Gastrocnemius medialis (tissue), 4 donors: ENCODE measurements at regions not wholly inside any gene's neighbourhood (a gene's known extent, or its start where the extent isn't known, plus 50 kb on each side); places are given as distances from the start of the nearest gene placed in this dataset.

Experiments
- CTCF ChIP-seq, 5 experiments: fragments of 450-650 bp in 3 of 5; fragments of 200-600 bp in 2 of 5; sonication (generic) in 2 of 5; IDR thresholded peaks in 4 of 5; conservative IDR thresholded peaks in 1 of 5; 1 replicate in 4 of 5; 2 replicates in 1 of 5; pipeline ENCODE4 v1.5.1; 2016 to 2019; ENCODE audit warnings: antibody characterized with exemption in 5 of 5, mild to moderate bottlenecking in 3 of 5, moderate library complexity in 3 of 5
- POLR2A ChIP-seq, 2 donors: fragments of 450-650 bp; IDR thresholded peaks; one replicate each; pipeline ENCODE4 v1.6.1; 2017; ENCODE audit warnings: antibody characterized with exemption in 2 of 2, mild to moderate bottlenecking in 2 of 2, moderate library complexity in 2 of 2

- TF ChIP-seq CTCF (IDR thresholded peaks at IDR 0.05 in 4 of 5, conservative IDR thresholded peaks at IDR 0.05 in 1 of 5) (no peak), POLR2A (IDR thresholded peaks at IDR 0.05) (no peak)
Observed at GRCh38 chr7:13593854-13594253, 395.6 kb downstream of the ETV1 start.
